ENCODE measurements at regions not wholly inside any gene's neighbourhood (a gene's known extent, or its start where the extent isn't known, plus 50 kb on each side); places are given as distances from the start of the nearest gene placed in this dataset.

- Histone ChIP-seq H3K27ac (no peak overlapping the region), H3K9me3 (no peaks in the 10 kb centered on the region), H3K27me3 (no peaks in the 10 kb centered on the region), H3K4me1 (no peaks in the 10 kb centered on the region), H3K4me3 (no peak overlapping the region), H3K36me3 (no peaks in the 10 kb centered on the region)
- 0% methylated on average over 1 of the region's 6 CpGs for WGBS (ENCODE audit: insufficient coverage, low coverage, low lambda C conversion rate, missing lambda C conversion rate)
- no peak for TF ChIP-seq POLR2A (IDR thresholded peaks at IDR 0.05)
- TF ChIP-seq, protein P1, sequence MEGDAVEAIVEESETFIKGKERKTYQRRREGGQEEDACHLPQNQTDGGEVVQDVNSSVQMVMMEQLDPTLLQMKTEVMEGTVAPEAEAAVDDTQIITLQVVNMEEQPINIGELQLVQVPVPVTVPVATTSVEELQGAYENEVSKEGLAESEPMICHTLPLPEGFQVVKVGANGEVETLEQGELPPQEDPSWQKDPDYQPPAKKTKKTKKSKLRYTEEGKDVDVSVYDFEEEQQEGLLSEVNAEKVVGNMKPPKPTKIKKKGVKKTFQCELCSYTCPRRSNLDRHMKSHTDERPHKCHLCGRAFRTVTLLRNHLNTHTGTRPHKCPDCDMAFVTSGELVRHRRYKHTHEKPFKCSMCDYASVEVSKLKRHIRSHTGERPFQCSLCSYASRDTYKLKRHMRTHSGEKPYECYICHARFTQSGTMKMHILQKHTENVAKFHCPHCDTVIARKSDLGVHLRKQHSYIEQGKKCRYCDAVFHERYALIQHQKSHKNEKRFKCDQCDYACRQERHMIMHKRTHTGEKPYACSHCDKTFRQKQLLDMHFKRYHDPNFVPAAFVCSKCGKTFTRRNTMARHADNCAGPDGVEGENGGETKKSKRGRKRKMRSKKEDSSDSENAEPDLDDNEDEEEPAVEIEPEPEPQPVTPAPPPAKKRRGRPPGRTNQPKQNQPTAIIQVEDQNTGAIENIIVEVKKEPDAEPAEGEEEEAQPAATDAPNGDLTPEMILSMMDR (IDR thresholded peaks at IDR 0.05), result no peak
- ATAC-seq (no peak), DNase-seq (no peak)
- intact Hi-C loops (cut with DNase I), result no loop called here
Observed at GRCh38 chr12:25866586-25867378, 91.7 kb upstream of the RASSF8 start.

- TF ChIP-seq POLR2A (IDR thresholded peaks at IDR 0.05), result no peak
- TF ChIP-seq, protein P1 (IDR thresholded peaks at IDR 0.05), result no peak
- Histone ChIP-seq H3K27me3 (no peaks in the 10 kb centered on the region), H3K4me1 (no peaks in the 10 kb centered on the region), H3K9me3 (no peaks in the 10 kb centered on the region), H3K4me3 (no peak overlapping the region), H3K36me3 (no peaks in the 10 kb centered on the region), H3K27ac (no peak overlapping the region)
- no peak for DNase-seq
- no peak for ATAC-seq
- intact Hi-C loops (cut with DNase I), result no loop called here
Observed at GRCh38 chr12:25868193-25868592, 90.3 kb upstream of the RASSF8 start.

DNA sequence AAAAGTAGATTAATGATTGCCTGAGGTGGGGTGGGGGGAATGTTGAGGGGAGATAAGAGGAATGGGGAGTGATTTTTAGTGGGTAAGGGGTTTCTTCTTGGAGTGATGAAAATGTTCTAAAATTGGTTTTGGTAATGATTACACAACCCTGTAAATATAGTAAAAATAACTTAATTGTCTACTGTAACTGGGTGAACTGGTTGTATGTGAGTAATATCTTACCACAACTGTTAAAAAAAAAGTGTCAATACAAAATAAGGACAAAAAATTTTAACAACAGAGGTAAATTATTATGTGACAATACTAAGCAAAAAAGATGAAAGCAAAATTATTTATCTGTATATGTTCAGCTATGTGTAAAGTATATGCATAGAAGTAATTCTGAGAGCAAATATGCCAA is 86.3 kb upstream of the RASSF8 start:
- Histone ChIP-seq H3K36me3 (no peaks in the 10 kb centered on the region), H3K9me3 (no peaks in the 10 kb centered on the region), H3K27ac (no peak overlapping the region), H3K4me3 (no peak overlapping the region), H3K27me3 (no peaks in the 10 kb centered on the region), H3K4me1 (no peaks in the 10 kb centered on the region)
- intact Hi-C loops (cut with DNase I), result no loop called here
- no peak for ATAC-seq
- TF ChIP-seq, protein P1 (IDR thresholded peaks at IDR 0.05), result no peak
- TF ChIP-seq POLR2A (IDR thresholded peaks at IDR 0.05), result no peak
- DNase-seq, result no peak

- H3K36me3 ChIP-seq, result no peaks in the 10 kb centered on the region
- no peaks in the 10 kb centered on the region for H3K27me3 ChIP-seq
- no peak overlapping the region for H3K27ac ChIP-seq
- intact Hi-C loops (cut with DNase I), result no loop called here
- DNase-seq, result no peak
- no peak for ATAC-seq
- TF ChIP-seq, protein P1 (IDR thresholded peaks at IDR 0.05), result no peak
- no peak for TF ChIP-seq POLR2A (IDR thresholded peaks at IDR 0.05)
- H3K9me3 ChIP-seq, result no peaks in the 10 kb centered on the region
- no peak overlapping the region for H3K4me3 ChIP-seq
- WGBS (ENCODE audit: insufficient coverage, low coverage, low lambda C conversion rate, missing lambda C conversion rate), result 33% methylated on average over 1 of the region's 1 CpG
- no peaks in the 10 kb centered on the region for H3K4me1 ChIP-seq
Observed at GRCh38 chr12:25875661-25876060, 82.8 kb upstream of the RASSF8 start.
